Neural progenitor cell (in vitro differentiated cells): ENCODE measurements at regions not wholly inside any gene's neighbourhood (a gene's known extent, or its start where the extent isn't known, plus 50 kb on each side); places are given as distances from the start of the nearest gene placed in this dataset.

ENCODE experiments used
- CTCF ChIP-seq: fragments of 200-600 bp; sonication (generic); IDR thresholded peaks from 2 replicates; pipeline ENCODE4 v1.5.1; 2017; ENCODE audit warnings: antibody characterized with exemption, mild to moderate bottlenecking
- EZH2 ChIP-seq: fragments of 200-600 bp; sonication (generic); IDR thresholded peaks from 2 replicates; pipeline ENCODE4 v1.6.1; 2017; ENCODE audit warnings: antibody characterized with exemption, mild to moderate bottlenecking, moderate library complexity
- EZH2phosphoT487 ChIP-seq: fragments of 200-600 bp; sonication (generic); IDR thresholded peaks from 2 replicates; pipeline ENCODE4 v1.6.1; 2017; ENCODE audit warnings: antibody characterized with exemption

DNA sequence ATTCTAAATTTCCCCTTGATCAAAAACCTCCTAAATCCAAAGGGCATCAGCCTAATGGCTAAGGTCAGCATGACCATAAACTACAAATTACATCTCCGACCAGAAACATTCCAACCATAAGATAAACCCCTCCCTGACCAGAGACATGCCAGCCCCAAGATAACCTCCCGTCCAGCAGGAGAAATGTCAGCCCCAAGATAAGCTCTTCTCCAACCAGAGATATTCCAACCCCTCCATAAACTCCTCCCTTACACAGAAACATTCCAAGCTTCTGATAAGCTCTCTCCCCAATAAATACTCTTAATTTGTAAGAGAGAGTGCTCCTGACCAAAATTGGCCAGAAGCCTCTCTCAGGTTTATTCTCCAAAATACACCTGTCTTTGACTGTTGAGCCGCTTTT lies 274.0 kb downstream of the RNF152 start:
- no peak for TF ChIP-seq CTCF
- no peak for TF ChIP-seq EZH2
- no peak for TF ChIP-seq EZH2phosphoT487
